Right lobe of liver (tissue), 4 donors: ENCODE measurements at regions not wholly inside any gene's neighbourhood (a gene's known extent, or its start where the extent isn't known, plus 50 kb on each side); places are given as distances from the start of the nearest gene placed in this dataset.

Experiments
- CTCF ChIP-seq, 4 donors: fragments of 200-600 bp in 3 of 4; fragments of 450-650 bp in 1 of 4; IDR thresholded peaks; one replicate each; pipeline versions ENCODE4 v1.5.1 to v1.8.0; 2016 to 2022; ENCODE audit warnings: antibody characterized with exemption in 4 of 4, mild to moderate bottlenecking in 2 of 4
- POLR2A ChIP-seq: fragments of 450-650 bp; IDR thresholded peaks from one replicate; pipeline ENCODE4 v1.6.1; 2017; ENCODE audit warnings: antibody characterized with exemption, mild to moderate bottlenecking
- donor health status: DM: no; HTN: no; CAD: no.
- donor health status: DM: no; HTN: no; CAD: no.
- donor health status: DM: no; HTN: yes; CAD: no.

GRCh38 chr18:78558101-78558810, 421.4 kb upstream of the SALL3 start:
- TF ChIP-seq POLR2A (no peak), CTCF (IDR thresholded peaks at IDR 0.05) (no peak)
